GM12873 (cell line): ENCODE measurements at regions not wholly inside any gene's neighbourhood (a gene's known extent, or its start where the extent isn't known, plus 50 kb on each side); places are given as distances from the start of the nearest gene placed in this dataset.

Source experiments
- TF ChIP-seq, protein P1 (sequence below): IDR thresholded peaks from 2 replicates; pipeline ENCODE4 v1.5.1; 2012; ENCODE audit warnings: low read depth, mild to moderate bottlenecking, moderate library complexity, low read length, control low read depth; ENCODE audit not compliant: insufficient read depth; ENCODE audit errors: missing control alignments

DNA sequence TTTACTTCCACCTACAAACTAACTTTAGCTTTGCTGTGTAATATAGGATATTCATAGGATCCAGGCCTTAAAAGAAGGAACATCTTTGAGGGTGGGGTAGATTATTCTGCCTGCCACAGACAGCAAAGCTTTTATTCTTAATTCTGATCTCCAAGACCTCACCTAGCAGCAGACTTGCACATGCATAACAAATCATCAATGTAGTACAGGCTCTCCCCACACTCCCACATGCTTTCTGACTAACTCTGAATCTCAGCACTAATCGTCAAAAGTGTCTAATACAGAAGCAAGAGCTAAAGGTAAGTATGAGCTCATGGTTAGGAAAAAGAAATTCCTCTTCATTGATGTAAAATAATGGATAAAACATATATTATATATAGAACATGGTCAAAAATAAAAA is 1468.5 kb upstream of the B3GALT2 start:
- TF ChIP-seq, protein P1, sequence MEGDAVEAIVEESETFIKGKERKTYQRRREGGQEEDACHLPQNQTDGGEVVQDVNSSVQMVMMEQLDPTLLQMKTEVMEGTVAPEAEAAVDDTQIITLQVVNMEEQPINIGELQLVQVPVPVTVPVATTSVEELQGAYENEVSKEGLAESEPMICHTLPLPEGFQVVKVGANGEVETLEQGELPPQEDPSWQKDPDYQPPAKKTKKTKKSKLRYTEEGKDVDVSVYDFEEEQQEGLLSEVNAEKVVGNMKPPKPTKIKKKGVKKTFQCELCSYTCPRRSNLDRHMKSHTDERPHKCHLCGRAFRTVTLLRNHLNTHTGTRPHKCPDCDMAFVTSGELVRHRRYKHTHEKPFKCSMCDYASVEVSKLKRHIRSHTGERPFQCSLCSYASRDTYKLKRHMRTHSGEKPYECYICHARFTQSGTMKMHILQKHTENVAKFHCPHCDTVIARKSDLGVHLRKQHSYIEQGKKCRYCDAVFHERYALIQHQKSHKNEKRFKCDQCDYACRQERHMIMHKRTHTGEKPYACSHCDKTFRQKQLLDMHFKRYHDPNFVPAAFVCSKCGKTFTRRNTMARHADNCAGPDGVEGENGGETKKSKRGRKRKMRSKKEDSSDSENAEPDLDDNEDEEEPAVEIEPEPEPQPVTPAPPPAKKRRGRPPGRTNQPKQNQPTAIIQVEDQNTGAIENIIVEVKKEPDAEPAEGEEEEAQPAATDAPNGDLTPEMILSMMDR = no peak

DNA sequence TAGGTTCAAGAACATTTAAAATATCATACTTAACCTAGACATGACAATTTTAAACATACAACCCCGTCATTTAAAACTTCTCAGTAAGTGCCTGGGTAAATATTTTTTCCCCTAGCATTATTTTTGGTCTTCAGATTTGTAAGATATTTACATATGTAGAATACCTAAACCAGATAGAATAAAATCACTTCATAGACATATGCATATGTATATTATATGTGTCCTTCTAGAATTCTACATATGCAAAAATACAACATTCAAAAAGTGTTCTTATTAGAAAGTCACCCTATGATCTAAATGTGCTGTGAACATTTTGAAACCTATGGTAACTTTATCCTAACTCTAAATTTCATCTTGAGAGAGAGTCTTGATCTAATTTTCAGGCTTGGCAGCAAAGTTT is 1467.0 kb upstream of the B3GALT2 start:
- TF ChIP-seq, protein P1 = no peak

DNA sequence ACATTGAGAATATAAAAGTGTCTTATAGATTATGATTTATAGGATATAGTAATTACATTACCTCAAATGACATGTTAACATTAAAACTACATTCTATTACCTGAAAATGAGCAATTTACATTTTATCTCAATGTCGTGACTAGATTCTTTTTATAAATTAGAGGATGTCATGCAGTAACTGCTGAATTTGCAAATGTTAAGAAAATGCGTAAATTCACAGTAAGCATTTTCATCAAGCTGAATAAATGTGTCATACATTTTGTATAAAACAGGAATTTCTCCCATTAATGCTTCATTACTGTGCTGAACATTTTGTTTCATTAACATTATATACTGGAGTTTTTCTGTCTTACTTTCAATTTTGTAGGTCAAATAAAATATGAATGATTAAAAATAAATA is 1460.7 kb upstream of the B3GALT2 start:
- TF ChIP-seq, protein P1 = no peak

DNA sequence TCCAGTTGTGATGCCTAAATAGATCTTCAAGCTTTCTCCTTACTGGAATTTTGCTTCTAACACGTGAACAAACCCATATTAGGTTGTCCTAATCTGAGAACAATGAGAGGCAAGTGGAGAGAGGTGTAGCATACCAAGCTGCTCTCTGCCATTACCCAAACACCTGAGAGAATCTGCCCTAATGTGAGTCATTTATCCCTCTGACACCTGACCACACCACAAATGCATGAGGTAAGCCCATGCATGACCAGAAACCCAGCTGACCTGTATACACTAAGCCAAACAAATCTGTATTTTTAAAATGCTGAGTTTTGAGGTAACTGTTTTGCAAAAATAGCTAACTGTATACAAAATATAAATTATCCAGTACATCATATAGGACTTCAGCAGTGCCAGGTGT is 1458.1 kb upstream of the B3GALT2 start:
- TF ChIP-seq, protein P1 = no peak

DNA sequence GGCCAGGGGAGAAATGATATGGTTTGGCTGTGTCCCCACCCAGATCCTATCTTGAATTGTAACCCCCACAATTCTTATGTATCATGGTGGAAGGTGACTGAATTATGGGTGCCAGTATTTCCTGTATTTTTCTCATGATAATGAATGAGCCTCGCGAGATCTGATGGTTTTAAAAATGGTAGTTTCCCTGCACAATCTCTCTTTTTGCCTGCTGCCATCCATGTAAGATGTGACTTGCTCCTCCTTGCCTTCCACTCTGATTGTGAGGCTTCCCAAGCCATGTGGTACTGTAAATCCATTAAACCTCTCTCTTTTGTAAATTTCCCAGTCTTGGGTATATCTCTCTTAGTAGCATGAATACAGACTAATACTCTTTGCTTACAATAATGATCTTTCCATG is 1453.9 kb upstream of the B3GALT2 start:
- TF ChIP-seq, protein P1 = no peak

DNA sequence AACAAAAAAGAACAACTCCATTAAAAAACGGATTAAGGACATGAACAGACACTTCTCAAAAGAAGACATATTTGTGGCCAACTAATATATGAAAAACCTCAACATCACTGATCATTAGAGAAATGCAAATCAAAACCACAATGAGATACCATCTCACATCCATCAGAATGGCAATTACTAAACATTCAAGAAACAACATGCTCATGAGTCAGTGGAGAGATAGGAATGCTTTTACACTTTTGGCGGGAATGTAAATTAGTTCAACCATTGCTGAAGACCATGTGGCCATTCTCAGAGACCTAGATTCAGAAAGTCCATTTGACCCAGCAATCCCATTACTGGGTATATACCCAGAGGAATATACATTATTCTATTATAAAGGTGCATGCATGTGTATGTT is 1442.6 kb upstream of the B3GALT2 start:
- TF ChIP-seq, protein P1 = no peak

DNA sequence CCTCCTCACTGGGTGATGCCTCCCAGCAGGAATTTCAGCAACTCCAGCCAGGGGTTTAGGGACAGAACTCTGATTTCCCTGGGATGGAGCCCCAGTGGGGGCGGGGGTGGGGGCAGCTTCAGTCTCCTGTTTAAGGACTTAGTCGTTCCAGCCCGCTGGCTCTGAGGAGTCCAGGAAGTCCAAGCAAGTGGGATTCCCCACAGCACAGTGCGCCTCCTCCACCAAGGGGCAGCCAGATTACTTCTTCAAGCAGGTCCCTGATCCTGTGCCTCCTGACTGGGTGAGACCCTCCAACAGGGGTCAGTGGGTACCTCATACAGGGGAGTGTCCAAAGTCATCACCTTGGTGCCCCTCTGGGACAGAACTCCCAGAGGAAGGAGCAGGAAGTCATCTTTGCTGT is 1438.4 kb upstream of the B3GALT2 start:
- TF ChIP-seq, protein P1 = no peak
